GM12865 (cell line): ENCODE measurements at regions not wholly inside any gene's neighbourhood (a gene's known extent, or its start where the extent isn't known, plus 50 kb on each side); places are given as distances from the start of the nearest gene placed in this dataset.

ENCODE experiments used
- DNase-seq: peaks from one replicate; pipeline ENCODE4 v3.0.0; 2010; ENCODE audit warnings: low read depth
- H3K4me3 ChIP-seq: 2 replicates; pipeline ENCODE4 v1.5.1; 2011; ENCODE audit warnings: mild to moderate bottlenecking, low read depth, low read length, control low read depth
- CTCF ChIP-seq: IDR thresholded peaks from 2 replicates; pipeline ENCODE4 v1.5.1; 2011; ENCODE audit warnings: low read length, control low read depth, low read depth, inconsistent platforms; ENCODE audit not compliant: insufficient read depth; ENCODE audit errors: missing control alignments

- H3K4me3 ChIP-seq, result no peak overlapping the region
- TF ChIP-seq CTCF, result no peak
- no peak for DNase-seq
Observed at GRCh38 chr13:50644081-50644871, 199.2 kb downstream of the DLEU7 start.

GRCh38 chr13:50645092-50645491 is 198.4 kb downstream of the DLEU7 start:
- no peak for TF ChIP-seq CTCF
- no peak for DNase-seq

GRCh38 chr13:50646070-50646469 is 197.4 kb downstream of the DLEU7 start:
- no peak overlapping the region for H3K4me3 ChIP-seq
- TF ChIP-seq CTCF, result no peak
- no peak for DNase-seq

More at GRCh38 chr13:50645092-50645491, 198.4 kb downstream of the DLEU7 start:
- no peak overlapping the region for H3K4me3 ChIP-seq

GRCh38 chr13:50649211-50649610 is 194.3 kb downstream of the DLEU7 start:
- H3K4me3 ChIP-seq, result no peak overlapping the region
- no peak for DNase-seq
- TF ChIP-seq CTCF, result no peak

GRCh38 chr13:50650592-50651504 is 192.6 kb downstream of the DLEU7 start:
- peak; percentile 3 for DNase-seq
- TF ChIP-seq CTCF, result no peak
- no peak overlapping the region for H3K4me3 ChIP-seq

- no peak overlapping the region for H3K4me3 ChIP-seq
- no peak for DNase-seq
- no peak for TF ChIP-seq CTCF
Observed at GRCh38 chr13:50651922-50652321, 191.6 kb downstream of the DLEU7 start.
